Trophoblast cell (in vitro differentiated cells and primary cell): ENCODE measurements at regions not wholly inside any gene's neighbourhood (a gene's known extent, or its start where the extent isn't known, plus 50 kb on each side); places are given as distances from the start of the nearest gene placed in this dataset.

Experiments used
- DNase-seq, 2 donors: peaks; one replicate each; pipeline ENCODE4 v3.0.0-alpha.2; 2016
- H2AFZ ChIP-seq: 2 replicates; pipeline ENCODE4 v1.6.1; 2013; ENCODE audit warnings: low read length, moderate library complexity, mild to moderate bottlenecking; ENCODE audit not compliant: insufficient read depth, poor library complexity
- H2AK5ac ChIP-seq: 2 replicates; pipeline ENCODE4 v1.6.1; 2013; ENCODE audit warnings: mild to moderate bottlenecking, low read length
- H2BK120ac ChIP-seq: 2 replicates; pipeline ENCODE4 v1.6.1; 2013; ENCODE audit warnings: low read length, mild to moderate bottlenecking, moderate library complexity; ENCODE audit not compliant: insufficient read depth, poor library complexity
- H2BK12ac ChIP-seq: 2 replicates; pipeline ENCODE4 v1.6.1; 2013; ENCODE audit warnings: mild to moderate bottlenecking, low read length, moderate library complexity
- H2BK5ac ChIP-seq: 2 replicates; pipeline ENCODE4 v1.6.1; 2013; ENCODE audit warnings: low read length, low read depth, moderate library complexity, mild to moderate bottlenecking; ENCODE audit not compliant: poor library complexity
- H3K14ac ChIP-seq: 2 replicates; pipeline ENCODE4 v1.6.1; 2013; ENCODE audit warnings: mild to moderate bottlenecking, low read length
- H3K18ac ChIP-seq: 2 replicates; pipeline ENCODE4 v1.6.1; 2013; ENCODE audit warnings: mild to moderate bottlenecking, low read length
- H3K23ac ChIP-seq: 2 replicates; pipeline ENCODE4 v1.6.1; 2013; ENCODE audit warnings: low read length
- H3K27ac ChIP-seq: 2 replicates; pipeline ENCODE4 v1.5.1; 2013; ENCODE audit warnings: low read depth, mild to moderate bottlenecking, inconsistent platforms, low read length, moderate library complexity
- H3K27me3 ChIP-seq: 2 replicates; pipeline ENCODE4 v1.6.1; 2013; ENCODE audit warnings: inconsistent platforms, mild to moderate bottlenecking, low read length, moderate library complexity; ENCODE audit not compliant: insufficient read depth
- H3K36me3 ChIP-seq, 2 experiments: 1 replicate in 1 of 2; 2 replicates in 1 of 2; pipeline ENCODE4 v1.6.1; 2013; ENCODE audit warnings: low read length in 2 of 2, mild to moderate bottlenecking in 2 of 2, moderate library complexity in 1 of 2; ENCODE audit not compliant: insufficient read depth in 2 of 2, control insufficient read depth in 1 of 2
- H3K4ac ChIP-seq: 2 replicates; pipeline ENCODE4 v1.6.1; 2013; ENCODE audit warnings: low read depth, mild to moderate bottlenecking, low read length, moderate library complexity
- H3K4me1 ChIP-seq, 2 experiments: 1 replicate in 1 of 2; 2 replicates in 1 of 2; pipeline ENCODE4 v1.6.1; 2013; ENCODE audit warnings: low read length in 2 of 2, mild to moderate bottlenecking in 2 of 2, moderate library complexity in 1 of 2; ENCODE audit not compliant: insufficient read depth in 2 of 2, control insufficient read depth in 1 of 2
- H3K4me2 ChIP-seq: 2 replicates; pipeline ENCODE4 v1.6.1; 2013; ENCODE audit warnings: inconsistent platforms, mild to moderate bottlenecking, low read length, moderate library complexity
- H3K4me3 ChIP-seq: 2 replicates; pipeline ENCODE4 v1.5.1; 2013; ENCODE audit warnings: mild to moderate bottlenecking, low read depth, low read length, inconsistent platforms
- H3K79me1 ChIP-seq: one replicate; pipeline ENCODE4 v1.6.1; 2013; ENCODE audit warnings: low read length
- H3K79me2 ChIP-seq: 2 replicates; pipeline ENCODE4 v1.6.1; 2013; ENCODE audit warnings: low read length, mild to moderate bottlenecking; ENCODE audit not compliant: control insufficient read depth, insufficient read depth, poor library complexity
- H3K9ac ChIP-seq: 2 replicates; pipeline ENCODE4 v1.6.1; 2013; ENCODE audit warnings: mild to moderate bottlenecking, low read length
- H3K9me3 ChIP-seq: 2 replicates; pipeline ENCODE4 v1.6.1; 2013; ENCODE audit warnings: low read depth, mild to moderate bottlenecking, control low read depth, inconsistent platforms, low read length; ENCODE audit not compliant: insufficient read depth
- H4K12ac ChIP-seq: 2 replicates; pipeline ENCODE4 v1.6.1; 2013; ENCODE audit warnings: low read depth, mild to moderate bottlenecking, low read length, moderate library complexity
- H4K8ac ChIP-seq: 2 replicates; pipeline ENCODE4 v1.6.1; 2013; ENCODE audit warnings: low read depth, mild to moderate bottlenecking, low read length, moderate library complexity
- H4K91ac ChIP-seq: one replicate; pipeline ENCODE4 v1.6.1; 2013; ENCODE audit warnings: low read depth, mild to moderate bottlenecking, low read length, moderate library complexity
- WGBS: extraction: QIAGEN DNeasy Blood & Tissue Kit; methylation state at CpG from one replicate; pipeline ENCODE4 v1.1.7; 2013; ENCODE audit warnings: missing lambda C conversion rate; ENCODE audit not compliant: insufficient read length, insufficient coverage; ENCODE audit errors: extremely low coverage; 5-methylcytosine and 5-hydroxymethylcytosine counted together

DNA sequence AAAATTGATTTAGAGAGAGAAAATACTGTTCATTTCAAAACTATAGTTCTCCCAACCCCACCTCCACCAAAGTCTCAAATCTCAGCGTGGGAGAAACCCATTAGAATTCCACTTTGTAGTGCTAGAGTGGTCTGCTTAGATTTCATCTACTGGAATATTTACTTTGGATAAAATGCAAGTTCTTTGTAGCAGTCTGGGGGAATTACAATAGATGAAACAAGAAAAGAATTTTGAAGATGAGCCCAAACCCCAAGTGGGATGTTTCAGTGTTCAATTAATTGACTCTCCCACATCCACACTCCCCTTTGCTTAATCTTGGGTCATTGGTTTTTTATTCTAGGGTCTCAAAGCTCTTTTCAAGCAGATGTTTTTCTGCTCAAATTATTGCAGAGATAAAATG is 97.8 kb downstream of the RPL22L1 start:
- peaks cover 0 to 2% of the 10 kb centered on the region in 2 experiments for H3K4me1 ChIP-seq
- no peak overlapping the region for H4K12ac ChIP-seq
- H3K4me3 ChIP-seq = no peak overlapping the region
- no peak overlapping the region for H3K23ac ChIP-seq
- H2BK5ac ChIP-seq = no peak overlapping the region
- no peak overlapping the region for H3K27ac ChIP-seq
- no peaks in the 10 kb centered on the region for H3K79me1 ChIP-seq
- H3K4me2 ChIP-seq = no peak overlapping the region
- no peaks in the 10 kb centered on the region for H3K79me2 ChIP-seq
- no peak overlapping the region for H2AFZ ChIP-seq
- no peak overlapping the region for H2BK12ac ChIP-seq
- no peak overlapping the region for H3K14ac ChIP-seq
- no peaks in the 10 kb centered on the region for H3K9me3 ChIP-seq
- DNase-seq = no peak
- H3K27me3 ChIP-seq = peaks cover 2% of the 10 kb centered on the region
- no peaks in the 10 kb centered on the region for H3K36me3 ChIP-seq
- H3K9ac ChIP-seq = no peak overlapping the region
- no CpG with 5 or more reads among the region's 1 CpG for WGBS
- no peak overlapping the region for H4K8ac ChIP-seq
- H2AK5ac ChIP-seq = no peak overlapping the region
- no peak overlapping the region for H3K18ac ChIP-seq
- no peak overlapping the region for H2BK120ac ChIP-seq
- H3K4ac ChIP-seq = no peak overlapping the region
- no peak overlapping the region for H4K91ac ChIP-seq

DNA sequence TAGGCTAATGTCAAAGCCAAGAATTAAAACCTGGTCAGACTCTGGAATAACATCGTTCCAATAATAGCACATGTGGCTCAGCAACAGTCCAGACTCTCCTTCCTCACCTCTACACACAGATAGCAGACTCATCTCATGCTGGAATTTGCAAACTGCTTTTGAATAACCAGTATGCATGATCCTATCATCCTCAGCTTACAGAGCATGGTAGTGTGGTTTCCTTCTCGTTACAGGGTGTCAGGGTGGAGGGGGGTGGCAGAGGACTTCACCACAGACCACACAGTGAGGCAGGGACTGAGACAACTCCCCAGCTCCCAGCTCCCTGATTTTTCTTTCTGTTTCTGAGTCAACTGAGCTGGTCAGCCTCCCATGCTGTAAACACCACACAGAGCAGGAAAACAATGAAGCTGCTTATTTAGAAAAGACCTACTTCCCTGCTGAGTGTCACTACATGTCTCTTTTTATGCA is 101.6 kb downstream of the RPL22L1 start:
- Histone ChIP-seq H3K9ac (no peak overlapping the region), H3K23ac (no peak overlapping the region), H3K18ac (no peak overlapping the region), H3K79me2 (no peaks in the 10 kb centered on the region), H3K9me3 (no peaks in the 10 kb centered on the region), H3K4me1 (peaks cover 0 to 2% of the 10 kb centered on the region in 2 experiments), H3K36me3 (no peaks in the 10 kb centered on the region), H4K91ac (no peak overlapping the region), H3K4ac (no peak overlapping the region), H2BK5ac (no peak overlapping the region), H4K12ac (no peak overlapping the region), H2BK120ac (no peak overlapping the region), H3K27ac (no peak overlapping the region), H2AK5ac (no peak overlapping the region), H4K8ac (no peak overlapping the region), H2AFZ (no peak overlapping the region), H3K27me3 (peaks cover 2% of the 10 kb centered on the region), H3K4me2 (no peak overlapping the region), H3K4me3 (no peak overlapping the region), H3K79me1 (no peaks in the 10 kb centered on the region), H3K14ac (no peak overlapping the region), H2BK12ac (no peak overlapping the region)
- no CpG with 5 or more reads among the region's 2 CpGs for WGBS
- no peak for DNase-seq

DNA sequence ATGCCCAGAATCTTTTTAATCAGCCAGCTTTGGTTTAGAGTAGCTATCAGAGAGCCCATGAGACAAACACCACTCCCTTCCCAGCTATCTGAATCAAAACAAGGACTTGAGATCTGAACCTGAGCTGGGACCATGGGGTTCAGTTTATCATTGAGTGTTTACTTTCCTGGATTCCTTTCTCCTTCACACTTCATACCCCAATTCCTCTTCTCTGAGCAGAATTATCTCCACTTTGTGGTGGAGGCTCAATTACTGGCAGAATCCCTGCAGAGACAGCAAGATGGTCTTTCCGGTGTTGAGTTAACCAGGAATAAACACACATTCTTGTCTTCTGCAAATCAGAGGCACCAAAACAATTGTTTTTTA is 102.4 kb downstream of the RPL22L1 start:
- Histone ChIP-seq H3K14ac (no peak overlapping the region), H3K4me1 (peaks cover 0 to 2% of the 10 kb centered on the region in 2 experiments), H3K9me3 (no peaks in the 10 kb centered on the region), H3K4me3 (no peak overlapping the region), H2AK5ac (no peak overlapping the region), H3K9ac (no peak overlapping the region), H2AFZ (no peak overlapping the region), H3K27me3 (peaks cover 2% of the 10 kb centered on the region), H3K79me1 (peaks cover 1% of the 10 kb centered on the region), H3K23ac (no peak overlapping the region), H3K27ac (no peak overlapping the region), H4K8ac (no peak overlapping the region), H3K79me2 (no peaks in the 10 kb centered on the region), H4K12ac (no peak overlapping the region), H3K4me2 (no peak overlapping the region), H3K36me3 (no peaks in the 10 kb centered on the region), H3K18ac (no peak overlapping the region), H2BK12ac (no peak overlapping the region), H2BK5ac (no peak overlapping the region), H4K91ac (no peak overlapping the region), H2BK120ac (no peak overlapping the region), H3K4ac (no peak overlapping the region)
- WGBS = no CpG with 5 or more reads among the region's 1 CpG
- DNase-seq = no peak

- Histone ChIP-seq H3K4ac (no peak overlapping the region), H4K8ac (no peak overlapping the region), H2BK12ac (no peak overlapping the region), H4K12ac (no peak overlapping the region), H3K4me2 (no peak overlapping the region), H2AK5ac (no peak overlapping the region), H2BK5ac (no peak overlapping the region), H3K27me3 (peaks cover 2% of the 10 kb centered on the region), H3K79me2 (no peaks in the 10 kb centered on the region), H2BK120ac (no peak overlapping the region), H3K27ac (no peak overlapping the region), H3K14ac (no peak overlapping the region), H3K4me3 (no peak overlapping the region), H3K9me3 (no peaks in the 10 kb centered on the region), H3K23ac (no peak overlapping the region), H3K79me1 (peaks cover 1% of the 10 kb centered on the region), H3K4me1 (peaks cover 0 to 2% of the 10 kb centered on the region in 2 experiments), H2AFZ (no peak overlapping the region), H4K91ac (no peak overlapping the region), H3K18ac (no peak overlapping the region), H3K36me3 (no peaks in the 10 kb centered on the region), H3K9ac (no peak overlapping the region)
- no CpG with 5 or more reads among the region's 4 CpGs for WGBS
- DNase-seq = no peak
Observed at GRCh38 chr3:170766823-170767575, 103.0 kb downstream of the RPL22L1 start.
